Mesenchymal stem cell (in vitro differentiated cells and primary cell): ENCODE measurements at regions not wholly inside any gene's neighbourhood (a gene's known extent, or its start where the extent isn't known, plus 50 kb on each side); places are given as distances from the start of the nearest gene placed in this dataset.

Experiments
- DNase-seq: peaks from one replicate; pipeline ENCODE4 v3.0.0-alpha.2; 2013
- H2AFZ ChIP-seq: one replicate; pipeline ENCODE4 v1.6.1; 2013; ENCODE audit warnings: low read depth, mild to moderate bottlenecking, control low read depth, inconsistent platforms, low read length, moderate library complexity
- H2AK5ac ChIP-seq: 2 replicates; pipeline ENCODE4 v1.6.1; 2013; ENCODE audit warnings: low read length, moderate library complexity, mild to moderate bottlenecking, inconsistent platforms; ENCODE audit not compliant: severe bottlenecking
- H2BK120ac ChIP-seq: one replicate; pipeline ENCODE4 v1.6.1; 2013; ENCODE audit warnings: low read depth, mild to moderate bottlenecking, inconsistent platforms, low read length, moderate library complexity
- H2BK12ac ChIP-seq, 2 experiments: one replicate each; pipeline ENCODE4 v1.6.1; 2013; ENCODE audit warnings: inconsistent platforms in 2 of 2, low read length in 2 of 2, mild to moderate bottlenecking in 2 of 2, moderate library complexity in 2 of 2, control low read depth in 1 of 2
- H2BK15ac ChIP-seq: one replicate; pipeline ENCODE4 v1.6.1; 2013; ENCODE audit warnings: mild to moderate bottlenecking, low read depth, inconsistent platforms; ENCODE audit not compliant: poor library complexity, severe bottlenecking
- H2BK5ac ChIP-seq: 2 replicates; pipeline ENCODE4 v1.6.1; 2013; ENCODE audit warnings: low read depth, mild to moderate bottlenecking, low read length, control low read depth, inconsistent platforms; ENCODE audit not compliant: poor library complexity, severe bottlenecking
- H3K14ac ChIP-seq, 2 experiments: one replicate each; pipeline ENCODE4 v1.6.1; 2013; ENCODE audit warnings: inconsistent platforms in 2 of 2, low read length in 2 of 2, control low read depth in 1 of 2, mild to moderate bottlenecking in 1 of 2, moderate library complexity in 1 of 2
- H3K18ac ChIP-seq, 2 experiments: one replicate each; pipeline ENCODE4 v1.6.1; 2013; ENCODE audit warnings: inconsistent platforms in 2 of 2, low read length in 2 of 2, control low read depth in 1 of 2, low read depth in 1 of 2, mild to moderate bottlenecking in 1 of 2
- H3K23ac ChIP-seq, 2 experiments: one replicate each; pipeline ENCODE4 v1.6.1; 2013; ENCODE audit warnings: inconsistent platforms in 2 of 2, low read length in 2 of 2, mild to moderate bottlenecking in 2 of 2, moderate library complexity in 2 of 2, control low read depth in 1 of 2
- H3K27ac ChIP-seq: 2 replicates; pipeline ENCODE4 v1.5.1; 2013; ENCODE audit warnings: mild to moderate bottlenecking, moderate library complexity, low read length, control low read depth, inconsistent platforms; ENCODE audit not compliant: poor library complexity, severe bottlenecking
- H3K27me3 ChIP-seq, 2 experiments: 2 replicates each; pipeline versions ENCODE4 v1.6.1 to v1.7.0; 2013; ENCODE audit warnings: low read length in 2 of 2, mild to moderate bottlenecking in 2 of 2, moderate library complexity in 2 of 2, control low read depth in 1 of 2, inconsistent platforms in 1 of 2; ENCODE audit not compliant: control insufficient read depth in 1 of 2, insufficient read depth in 1 of 2
- H3K36me3 ChIP-seq, 2 experiments: 2 replicates each; pipeline versions ENCODE4 v1.6.1 to v1.7.0; 2013; ENCODE audit warnings: low read length in 2 of 2, control low read depth in 1 of 2, inconsistent platforms in 1 of 2, low read depth in 1 of 2, mild to moderate bottlenecking in 1 of 2; ENCODE audit not compliant: insufficient read depth in 2 of 2, control insufficient read depth in 1 of 2
- H3K4ac ChIP-seq, 2 experiments: one replicate each; pipeline ENCODE4 v1.6.1; 2013; ENCODE audit warnings: inconsistent platforms in 2 of 2, low read length in 2 of 2, mild to moderate bottlenecking in 2 of 2, moderate library complexity in 2 of 2, control low read depth in 1 of 2, low read depth in 1 of 2
- H3K4me1 ChIP-seq: 2 replicates; pipeline ENCODE4 v1.6.1; 2013; ENCODE audit warnings: low read depth, low read length, control low read depth; ENCODE audit not compliant: control insufficient read depth, insufficient read depth
- H3K4me2 ChIP-seq: 2 replicates; pipeline ENCODE4 v1.6.1; 2013; ENCODE audit warnings: low read length, mild to moderate bottlenecking, inconsistent platforms; ENCODE audit not compliant: poor library complexity, severe bottlenecking
- H3K4me3 ChIP-seq, 2 experiments: 2 replicates each; pipeline versions ENCODE4 v1.5.1 to v1.7.0; 2013; ENCODE audit warnings: low read length in 2 of 2, mild to moderate bottlenecking in 2 of 2, control low read depth in 1 of 2, low read depth in 1 of 2; ENCODE audit not compliant: insufficient read depth in 1 of 2
- H3K79me1 ChIP-seq: replicated peaks from 2 replicates; pipeline ENCODE4 v1.6.1; 2013; ENCODE audit warnings: mild to moderate bottlenecking, control low read depth, low read length, inconsistent platforms; ENCODE audit not compliant: poor library complexity, severe bottlenecking
- H3K9ac ChIP-seq: 2 replicates; pipeline ENCODE4 v1.7.0; 2013; ENCODE audit warnings: mild to moderate bottlenecking, low read length, moderate library complexity
- H3K9me3 ChIP-seq: 2 replicates; pipeline ENCODE4 v1.7.0; 2013; ENCODE audit warnings: mild to moderate bottlenecking, low read length; ENCODE audit not compliant: control insufficient read depth
- H4K8ac ChIP-seq: one replicate; pipeline ENCODE4 v1.6.1; 2013; ENCODE audit warnings: inconsistent platforms, mild to moderate bottlenecking, low read length, moderate library complexity
- H4K91ac ChIP-seq: one replicate; pipeline ENCODE4 v1.6.1; 2013; ENCODE audit warnings: mild to moderate bottlenecking, low read length, inconsistent platforms
- WGBS: methylation state at CpG from one replicate; pipeline ENCODE4 v1.1.7; 2013; ENCODE audit warnings: mixed read lengths; 5-methylcytosine and 5-hydroxymethylcytosine counted together

- Histone ChIP-seq H3K9me3 (no peaks in the 10 kb centered on the region), H4K91ac (no peak overlapping the region), H2BK5ac (no peak overlapping the region), H2AK5ac (no peak overlapping the region), H3K9ac (no peak overlapping the region), H3K4ac (no peak overlapping the region), H3K18ac (no peak overlapping the region), H3K4me1 (no peaks in the 10 kb centered on the region), H3K4me2 (no peak overlapping the region), H3K36me3 (peaks cover 0 to 9% of the 10 kb centered on the region in 2 experiments), H2BK120ac (no peak overlapping the region), H3K27ac (no peak overlapping the region), H3K79me1 (no peaks in the 10 kb centered on the region), H3K23ac (no peak overlapping the region), H2AFZ (no peak overlapping the region), H4K8ac (no peak overlapping the region), H2BK15ac (no peak overlapping the region), H3K4me3 (no peak overlapping the region), H2BK12ac (no peak overlapping the region), H3K27me3 (no peaks in the 10 kb centered on the region), H3K14ac (no peak overlapping the region)
- DNase-seq = no peak
- WGBS = 90% methylated on average over 4 of the region's 5 CpGs
Measured at GRCh38 chr21:16624479-16625118, 888.2 kb upstream of the CXADR start.

- Histone ChIP-seq H4K8ac (no peak overlapping the region), H4K91ac (no peak overlapping the region), H3K4ac (no peak overlapping the region), H2BK15ac (no peak overlapping the region), H3K36me3 (peaks cover 0 to 12% of the 10 kb centered on the region in 2 experiments), H3K27ac (no peak overlapping the region), H2AK5ac (no peak overlapping the region), H2AFZ (no peak overlapping the region), H3K9ac (no peak overlapping the region), H2BK120ac (no peak overlapping the region), H2BK5ac (no peak overlapping the region), H3K27me3 (no peaks in the 10 kb centered on the region), H3K79me1 (no peaks in the 10 kb centered on the region), H3K23ac (no peak overlapping the region), H3K4me2 (no peak overlapping the region), H3K4me3 (no peak overlapping the region), H3K4me1 (no peaks in the 10 kb centered on the region), H2BK12ac (no peak overlapping the region), H3K14ac (no peak overlapping the region), H3K9me3 (no peaks in the 10 kb centered on the region), H3K18ac (no peak overlapping the region)
- no peak for DNase-seq
- no CpG with 5 or more reads among the region's 1 CpG for WGBS
Measured at GRCh38 chr21:16625491-16625890, 887.4 kb upstream of the CXADR start.

- H3K18ac ChIP-seq = no peak overlapping the region
- no peaks in the 10 kb centered on the region for H3K4me1 ChIP-seq
- no peak overlapping the region for H3K14ac ChIP-seq
- no peak overlapping the region for H2BK5ac ChIP-seq
- no peak for DNase-seq
- no peak overlapping the region for H2AK5ac ChIP-seq
- no peaks in the 10 kb centered on the region for H3K79me1 ChIP-seq
- H2BK15ac ChIP-seq = no peak overlapping the region
- H4K8ac ChIP-seq = no peak overlapping the region
- H3K9me3 ChIP-seq = no peaks in the 10 kb centered on the region
- no peak overlapping the region for H3K23ac ChIP-seq
- H2AFZ ChIP-seq = no peak overlapping the region
- H3K9ac ChIP-seq = no peak overlapping the region
- H3K27me3 ChIP-seq = no peaks in the 10 kb centered on the region
- H3K36me3 ChIP-seq = peaks cover 0 to 5% of the 10 kb centered on the region in 2 experiments
- no peak overlapping the region for H3K4me3 ChIP-seq
- H2BK120ac ChIP-seq = no peak overlapping the region
- H3K4me2 ChIP-seq = no peak overlapping the region
- H2BK12ac ChIP-seq = no peak overlapping the region
- H4K91ac ChIP-seq = no peak overlapping the region
- 92% methylated on average over 2 of the region's 4 CpGs for WGBS
- no peak overlapping the region for H3K27ac ChIP-seq
- no peak overlapping the region for H3K4ac ChIP-seq
Measured at GRCh38 chr21:16633831-16634459, 878.9 kb upstream of the CXADR start.

GRCh38 chr21:16634515-16634914 is 878.3 kb upstream of the CXADR start:
- H3K79me1 ChIP-seq = no peaks in the 10 kb centered on the region

More at GRCh38 chr21:16634515-16634914, 878.3 kb upstream of the CXADR start:
- WGBS = 79% methylated on average over 2 of the region's 4 CpGs
- Histone ChIP-seq H2BK5ac (no peak overlapping the region), H2AK5ac (no peak overlapping the region), H3K27me3 (no peaks in the 10 kb centered on the region), H3K18ac (no peak overlapping the region), H2AFZ (no peak overlapping the region), H4K8ac (no peak overlapping the region), H3K36me3 (peaks cover 0 to 5% of the 10 kb centered on the region in 2 experiments), H2BK12ac (no peak overlapping the region), H3K9me3 (no peaks in the 10 kb centered on the region), H2BK120ac (no peak overlapping the region), H4K91ac (no peak overlapping the region), H3K23ac (no peak overlapping the region), H3K14ac (no peak overlapping the region), H3K4ac (no peak overlapping the region), H3K27ac (no peak overlapping the region), H3K4me2 (no peak overlapping the region), H2BK15ac (no peak overlapping the region), H3K4me1 (no peaks in the 10 kb centered on the region), H3K9ac (no peak overlapping the region), H3K4me3 (no peak overlapping the region)
- DNase-seq = no peak
